SK-N-SH treated with all-trans-retinoic acid at 6 μM for 48 hours (cell line): ENCODE measurements at regions not wholly inside any gene's neighbourhood (a gene's known extent, or its start where the extent isn't known, plus 50 kb on each side); places are given as distances from the start of the nearest gene placed in this dataset.

Experiments
- ARNTL ChIP-seq: fragments of 450-650 bp; formaldehyde crosslinking; IDR thresholded peaks from 2 replicates; pipeline ENCODE4 v1.5.0; 2020; ENCODE audit warnings: low read depth, mild to moderate bottlenecking, moderate library complexity, borderline replicate concordance
- ZFP3 ChIP-seq: fragments of 250-450 bp; sonication (Bioruptor Pico); IDR thresholded peaks from 2 replicates; pipeline ENCODE4 v1.5.0; 2020; ENCODE audit warnings: mild to moderate bottlenecking, moderate library complexity
- ZNF565 ChIP-seq: fragments of 450-650 bp; formaldehyde crosslinking; conservative IDR thresholded peaks from 2 replicates; pipeline ENCODE4 v1.5.0; 2020; ENCODE audit warnings: low read depth, mild to moderate bottlenecking, moderate library complexity
- ZNF8 ChIP-seq: fragments of 450-650 bp; formaldehyde crosslinking; IDR thresholded peaks from 2 replicates; pipeline ENCODE4 v1.5.0; 2020; ENCODE audit warnings: mild to moderate bottlenecking, moderate library complexity
- TF ChIP-seq, protein P1 (sequence below): fragments of 250-450 bp; sonication (Bioruptor Pico); IDR thresholded peaks from 2 replicates; pipeline ENCODE4 v1.5.1; 2021; ENCODE audit warnings: mild to moderate bottlenecking, moderate library complexity
- TF ChIP-seq, protein P2 (sequence below): fragments of 250-450 bp; sonication (Bioruptor Pico); IDR thresholded peaks from 2 replicates; pipeline ENCODE4 v1.8.0; 2020; ENCODE audit warnings: mild to moderate bottlenecking, moderate library complexity, borderline replicate concordance

DNA sequence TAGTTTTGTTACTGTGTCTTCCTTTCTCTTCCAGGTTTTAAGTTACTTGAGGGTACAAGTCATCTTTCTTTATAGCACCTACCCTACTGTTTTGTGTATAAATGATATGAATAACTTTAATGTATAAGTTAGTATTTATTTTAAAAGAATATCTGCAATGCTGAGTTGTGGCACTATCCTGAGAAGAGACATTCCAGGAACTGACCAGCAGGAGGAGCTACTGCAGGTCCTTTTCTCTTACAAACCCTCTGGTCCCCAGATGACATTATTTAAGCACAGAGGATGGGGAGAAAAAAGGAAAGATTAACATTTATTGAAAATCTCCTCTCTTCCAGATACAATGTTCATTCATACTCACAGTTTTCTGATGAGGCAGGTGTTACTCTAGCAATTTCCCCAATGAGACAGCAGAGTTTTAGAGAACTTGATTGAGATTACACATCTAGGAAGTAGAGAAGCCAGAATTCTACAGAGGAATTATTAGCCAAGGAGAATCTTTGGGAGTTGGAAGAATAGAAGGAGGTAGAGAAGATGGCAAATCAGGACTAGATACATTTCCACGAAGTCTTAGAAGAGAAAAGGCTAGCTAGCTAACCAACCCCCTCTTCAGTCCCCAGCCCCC lies 541.2 kb upstream of the API5 start:
- TF ChIP-seq ARNTL, result no peak
- TF ChIP-seq, protein P1, sequence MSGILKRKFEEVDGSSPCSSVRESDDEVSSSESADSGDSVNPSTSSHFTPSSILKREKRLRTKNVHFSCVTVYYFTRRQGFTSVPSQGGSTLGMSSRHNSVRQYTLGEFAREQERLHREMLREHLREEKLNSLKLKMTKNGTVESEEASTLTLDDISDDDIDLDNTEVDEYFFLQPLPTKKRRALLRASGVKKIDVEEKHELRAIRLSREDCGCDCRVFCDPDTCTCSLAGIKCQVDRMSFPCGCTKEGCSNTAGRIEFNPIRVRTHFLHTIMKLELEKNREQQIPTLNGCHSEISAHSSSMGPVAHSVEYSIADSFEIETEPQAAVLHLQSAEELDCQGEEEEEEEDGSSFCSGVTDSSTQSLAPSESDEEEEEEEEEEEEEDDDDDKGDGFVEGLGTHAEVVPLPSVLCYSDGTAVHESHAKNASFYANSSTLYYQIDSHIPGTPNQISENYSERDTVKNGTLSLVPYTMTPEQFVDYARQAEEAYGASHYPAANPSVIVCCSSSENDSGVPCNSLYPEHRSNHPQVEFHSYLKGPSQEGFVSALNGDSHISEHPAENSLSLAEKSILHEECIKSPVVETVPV, result no peak
- TF ChIP-seq, protein P2, sequence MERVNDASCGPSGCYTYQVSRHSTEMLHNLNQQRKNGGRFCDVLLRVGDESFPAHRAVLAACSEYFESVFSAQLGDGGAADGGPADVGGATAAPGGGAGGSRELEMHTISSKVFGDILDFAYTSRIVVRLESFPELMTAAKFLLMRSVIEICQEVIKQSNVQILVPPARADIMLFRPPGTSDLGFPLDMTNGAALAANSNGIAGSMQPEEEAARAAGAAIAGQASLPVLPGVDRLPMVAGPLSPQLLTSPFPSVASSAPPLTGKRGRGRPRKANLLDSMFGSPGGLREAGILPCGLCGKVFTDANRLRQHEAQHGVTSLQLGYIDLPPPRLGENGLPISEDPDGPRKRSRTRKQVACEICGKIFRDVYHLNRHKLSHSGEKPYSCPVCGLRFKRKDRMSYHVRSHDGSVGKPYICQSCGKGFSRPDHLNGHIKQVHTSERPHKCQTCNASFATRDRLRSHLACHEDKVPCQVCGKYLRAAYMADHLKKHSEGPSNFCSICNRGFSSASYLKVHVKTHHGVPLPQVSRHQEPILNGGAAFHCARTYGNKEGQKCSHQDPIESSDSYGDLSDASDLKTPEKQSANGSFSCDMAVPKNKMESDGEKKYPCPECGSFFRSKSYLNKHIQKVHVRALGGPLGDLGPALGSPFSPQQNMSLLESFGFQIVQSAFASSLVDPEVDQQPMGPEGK, result no peak
- TF ChIP-seq ZNF8 (CRISPR knock-in tag), result no peak
- TF ChIP-seq ZNF565 (CRISPR knock-in tag), result no peak
- TF ChIP-seq ZFP3 (CRISPR knock-in tag), result no peak
